GM21447 (cell line): ENCODE measurements at regions not wholly inside any gene's neighbourhood (a gene's known extent, or its start where the extent isn't known, plus 50 kb on each side); places are given as distances from the start of the nearest gene placed in this dataset.

ENCODE experiments used
- ATAC-seq: cut with Tn5 transposase; IDR thresholded peaks from one replicate; pipeline ENCODE4 v1.9.1; 2021; ENCODE audit not compliant: unreplicated experiment

DNA sequence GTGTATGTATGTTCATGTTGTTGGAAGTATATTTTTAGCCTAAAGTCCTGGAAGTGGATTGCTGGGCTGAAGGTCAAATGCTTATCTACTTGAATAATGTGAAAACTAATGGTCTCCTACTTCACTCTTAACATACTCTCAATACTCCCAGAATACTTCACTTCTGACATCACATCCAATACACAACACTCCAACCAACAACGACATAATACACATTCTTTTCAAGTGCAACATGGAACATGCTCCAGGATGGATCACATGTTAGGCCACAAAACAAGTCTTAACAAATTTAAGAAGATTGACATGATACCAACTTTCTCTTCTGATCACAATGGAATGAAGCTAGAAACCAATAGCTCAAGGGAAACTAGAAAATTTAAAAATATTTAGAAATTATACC is 126.9 kb upstream of the ADCY1 start:
- ATAC-seq = no peak

DNA sequence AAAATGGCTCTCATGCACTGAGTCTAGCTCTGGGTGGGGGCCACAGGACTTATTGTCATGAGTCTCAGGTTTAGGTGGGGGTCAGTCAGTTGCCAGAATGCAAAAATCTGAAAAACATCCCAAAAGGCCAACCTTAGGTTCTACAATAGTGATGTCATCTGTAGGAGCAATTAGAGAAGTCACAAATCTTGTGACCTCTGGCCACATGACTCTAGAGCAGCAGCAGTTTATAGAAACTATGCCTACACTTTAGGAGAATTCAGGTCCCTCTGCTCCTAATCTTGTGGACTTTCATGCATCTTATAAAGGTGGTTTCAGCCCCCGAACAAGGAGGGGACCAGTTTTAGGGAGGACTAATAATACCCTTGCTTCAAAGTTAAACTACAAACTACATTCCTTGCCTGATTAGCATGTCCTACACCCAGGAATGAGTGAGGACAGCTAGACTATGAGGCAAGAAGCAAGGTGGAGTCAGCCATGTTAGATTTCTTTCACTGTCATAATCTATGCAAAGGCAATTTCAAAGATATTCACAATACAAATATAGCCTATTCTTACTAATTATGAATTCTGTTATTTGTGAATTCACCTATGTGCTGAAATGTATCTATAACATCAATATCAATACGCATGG is 123.5 kb upstream of the ADCY1 start:
- no peak for ATAC-seq

DNA sequence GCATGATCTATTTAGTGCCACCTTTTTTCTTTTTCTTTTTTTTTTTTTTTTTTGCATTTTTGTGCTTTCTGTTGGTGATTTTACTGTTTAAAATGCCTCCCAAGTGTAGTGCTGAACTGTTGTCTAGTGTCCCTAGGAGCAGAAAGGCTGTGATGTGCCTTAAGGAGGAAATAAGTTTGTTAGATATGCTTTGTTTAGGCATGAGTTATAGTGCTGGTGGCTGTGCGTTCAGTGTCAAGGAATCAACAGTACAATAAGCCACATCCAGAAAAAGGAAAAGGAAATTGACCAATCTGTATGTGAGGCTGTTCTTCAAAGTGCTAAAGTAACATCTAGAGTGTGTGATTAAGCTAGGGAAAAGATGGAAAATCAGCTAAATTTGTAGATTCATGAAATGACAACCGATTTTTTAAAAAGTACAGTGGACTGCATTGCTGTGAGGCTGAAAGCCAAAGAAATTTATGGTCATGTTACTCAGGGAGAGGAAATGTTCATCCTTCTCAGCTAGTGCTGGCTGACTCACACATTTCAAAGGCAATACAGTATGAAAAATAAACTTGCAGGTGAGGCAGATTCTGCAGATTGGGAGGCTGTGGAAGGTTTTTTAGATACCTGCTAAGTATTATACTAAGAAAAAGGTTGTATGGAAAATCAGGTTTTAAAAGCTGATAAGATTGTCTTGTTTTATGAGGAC is 122.7 kb upstream of the ADCY1 start:
- ATAC-seq = no peak

DNA sequence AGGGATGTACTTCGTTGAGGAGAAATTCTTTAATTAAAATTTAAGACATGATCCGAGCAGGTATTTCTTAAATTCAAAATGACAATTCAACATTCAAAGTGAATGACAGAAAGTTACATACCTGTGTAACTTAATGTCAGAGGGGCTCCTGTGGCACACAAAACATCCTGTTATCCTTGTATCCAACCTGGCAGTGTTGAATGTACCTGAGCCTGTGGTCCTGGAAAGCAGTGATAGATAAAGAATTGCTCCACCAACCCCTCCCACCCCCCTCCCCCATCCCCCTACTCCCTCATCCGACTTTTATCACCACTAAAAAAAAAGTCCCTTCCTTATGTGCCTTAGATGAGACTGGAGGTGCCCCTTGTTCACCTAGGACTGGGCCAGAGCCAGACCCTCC is 119.4 kb upstream of the ADCY1 start:
- no peak for ATAC-seq

DNA sequence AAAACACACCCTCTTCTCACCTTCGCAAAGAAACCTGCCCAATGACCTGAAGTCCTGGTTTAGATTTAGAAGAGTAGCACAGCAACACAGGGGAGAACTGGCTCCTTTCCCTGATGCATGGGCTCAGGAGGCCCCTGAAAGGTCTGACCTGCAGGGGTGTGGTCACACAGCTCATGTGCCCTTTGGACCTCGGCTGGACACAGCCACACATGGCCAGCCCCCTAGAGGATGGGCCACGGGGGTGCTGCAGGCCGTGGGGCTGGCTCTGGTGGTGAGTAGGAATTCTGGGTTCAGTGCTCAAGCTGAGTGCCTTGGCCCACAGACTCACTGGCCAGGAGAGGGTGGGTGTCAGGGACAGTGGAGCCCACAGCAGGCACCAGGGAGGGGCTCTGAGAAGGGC is 118.5 kb upstream of the ADCY1 start:
- ATAC-seq = no peak

DNA sequence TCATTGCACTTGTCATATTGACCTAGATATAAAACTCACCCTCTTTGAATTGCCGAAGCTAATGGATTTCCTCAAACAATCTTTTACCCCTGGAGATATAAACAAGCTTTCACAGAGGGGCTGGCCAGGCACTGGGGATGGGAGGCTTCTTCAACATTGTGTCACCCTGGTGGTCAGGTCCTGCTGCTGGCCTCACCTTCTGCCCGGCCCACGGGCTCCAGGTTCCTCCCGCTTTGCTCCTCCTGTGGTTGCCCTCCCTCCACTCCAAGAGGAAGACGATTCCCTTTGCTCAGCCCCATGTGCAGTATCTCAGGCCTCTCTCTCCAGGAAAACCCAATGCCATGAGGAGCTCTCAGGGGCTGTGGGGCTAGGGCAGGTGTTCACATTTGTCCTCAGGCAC is 118.1 kb upstream of the ADCY1 start:
- ATAC-seq = no peak

DNA sequence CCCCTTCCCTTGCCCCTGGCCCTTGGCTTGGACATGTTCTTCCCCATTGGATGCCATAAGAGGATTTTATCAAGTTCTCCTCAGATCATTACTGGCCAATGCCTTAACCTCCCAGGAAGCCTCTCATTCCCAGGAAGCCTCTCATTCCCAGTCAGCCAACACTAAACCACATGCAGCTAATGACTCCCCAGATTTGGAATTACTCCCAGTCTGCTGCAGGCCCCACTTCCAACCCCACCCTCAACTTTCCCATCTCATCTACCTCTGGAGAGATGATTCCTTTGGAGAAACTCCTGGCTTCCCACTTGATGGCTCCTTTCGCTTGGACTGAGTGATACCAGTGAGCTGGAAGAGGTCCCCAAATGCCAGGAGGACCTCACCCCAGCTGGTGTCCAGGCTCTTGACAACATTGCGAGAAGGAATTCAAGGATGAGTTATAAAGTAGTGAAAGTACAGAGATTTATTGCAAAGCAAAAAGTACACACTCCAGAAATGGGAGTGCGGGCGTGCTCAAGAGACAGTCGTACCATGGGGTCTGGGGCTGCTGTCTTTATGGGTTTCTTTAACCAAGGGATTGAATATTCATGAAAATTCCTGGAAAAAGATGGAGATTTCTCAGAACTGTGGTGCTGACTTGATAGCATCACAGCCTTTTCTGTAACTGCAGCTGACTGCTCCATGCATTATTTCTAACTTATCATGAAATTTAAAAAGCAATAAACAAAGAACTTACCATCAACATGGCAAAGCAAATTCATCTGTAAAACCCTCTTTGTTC is 117.2 kb upstream of the ADCY1 start:
- no peak for ATAC-seq

DNA sequence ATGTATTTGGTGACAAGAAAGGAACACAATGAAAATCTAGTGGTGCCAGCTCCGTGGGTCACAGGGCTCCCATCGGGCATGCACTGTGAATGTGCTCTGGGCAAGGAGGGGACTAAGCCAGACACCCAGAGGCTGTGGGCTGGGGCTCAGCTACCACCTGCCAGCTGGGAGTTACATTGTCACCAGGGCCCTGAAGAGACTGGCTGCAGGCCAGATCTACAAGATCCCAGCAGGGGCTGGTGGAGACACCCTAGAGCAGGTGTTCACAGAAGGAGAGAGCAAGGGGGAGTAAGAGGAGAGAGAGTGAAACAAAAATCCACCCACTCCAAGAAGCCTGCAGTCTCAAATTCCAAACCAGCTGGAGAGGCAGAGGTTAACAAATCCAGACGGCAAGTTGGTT is 116.6 kb upstream of the ADCY1 start:
- ATAC-seq = no peak

DNA sequence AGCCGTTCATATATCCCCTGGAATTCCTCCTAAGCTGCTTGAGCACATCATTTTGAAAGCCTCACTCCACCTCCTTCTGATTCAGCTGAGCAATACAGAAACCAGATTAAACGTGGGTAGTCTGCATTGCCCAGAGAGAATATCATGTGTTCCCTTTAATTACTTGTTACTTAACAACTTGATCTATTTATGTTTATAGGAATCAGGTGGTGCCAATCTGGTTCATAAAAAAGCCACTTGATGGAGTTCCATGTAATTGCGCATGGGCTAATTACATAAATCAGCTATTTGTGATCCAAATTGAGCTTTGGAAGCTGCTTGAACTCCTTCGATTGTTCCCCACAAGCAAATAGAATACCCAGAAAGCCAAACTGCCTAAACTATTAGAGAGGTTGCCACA is 114.7 kb upstream of the ADCY1 start:
- ATAC-seq = no peak

DNA sequence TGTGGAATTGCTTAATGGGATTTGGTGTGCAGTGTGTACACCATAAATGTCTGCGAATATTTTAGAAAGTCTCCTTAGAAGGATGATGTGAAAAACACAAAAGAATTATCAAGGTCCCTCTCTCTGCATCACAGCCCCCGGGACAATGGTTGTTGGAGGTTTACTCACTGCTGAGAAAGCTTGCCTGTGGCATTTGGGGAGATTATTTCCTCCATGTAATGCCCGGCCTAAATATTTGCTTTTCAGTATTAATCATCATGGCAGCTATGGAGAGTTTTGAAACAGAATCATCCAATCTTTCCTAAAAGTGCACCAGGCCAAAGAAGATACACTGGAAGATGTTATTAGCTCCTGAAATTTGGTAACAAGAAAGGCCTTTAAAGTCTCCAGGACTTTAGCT is 113.8 kb upstream of the ADCY1 start:
- ATAC-seq = no peak

DNA sequence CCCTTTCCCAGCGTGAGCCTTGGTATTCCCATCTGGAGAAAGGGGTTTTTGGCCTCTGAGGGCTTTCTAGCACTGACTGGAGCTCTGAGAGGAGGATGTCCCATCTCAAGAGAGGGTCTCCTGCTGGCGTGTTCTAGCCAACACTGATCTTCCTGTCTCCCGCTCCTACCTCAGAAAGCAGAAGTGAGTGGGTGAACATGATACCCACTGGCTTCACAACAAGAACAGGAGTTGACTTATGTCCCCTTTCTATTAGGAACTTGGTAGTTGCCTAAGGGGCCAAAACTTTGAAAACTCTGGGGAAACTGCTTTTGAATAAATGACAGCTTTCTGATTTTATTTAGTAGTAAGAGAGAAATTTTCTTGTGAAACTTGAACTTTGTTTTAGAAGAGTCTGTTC is 113.1 kb upstream of the ADCY1 start:
- no peak for ATAC-seq

DNA sequence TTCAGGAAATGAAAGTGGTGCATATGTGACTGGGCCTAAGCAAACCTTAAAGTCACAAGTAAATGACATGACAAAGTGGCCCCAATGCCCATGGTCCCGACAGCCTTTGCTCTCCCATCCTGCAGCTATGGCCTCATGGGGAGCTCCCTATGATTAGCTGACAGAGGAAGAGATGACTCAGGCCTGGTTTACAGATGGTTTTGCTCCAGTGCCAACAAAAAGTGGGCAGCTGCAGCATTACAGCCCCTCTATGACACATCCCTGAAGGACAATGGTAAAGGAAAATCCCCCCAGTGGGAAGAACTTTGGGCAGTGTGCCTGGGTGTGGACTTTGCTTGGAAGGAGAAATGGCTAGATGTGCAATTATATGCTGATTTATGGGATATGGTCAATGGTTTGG is 105.1 kb upstream of the ADCY1 start:
- ATAC-seq = no peak

DNA sequence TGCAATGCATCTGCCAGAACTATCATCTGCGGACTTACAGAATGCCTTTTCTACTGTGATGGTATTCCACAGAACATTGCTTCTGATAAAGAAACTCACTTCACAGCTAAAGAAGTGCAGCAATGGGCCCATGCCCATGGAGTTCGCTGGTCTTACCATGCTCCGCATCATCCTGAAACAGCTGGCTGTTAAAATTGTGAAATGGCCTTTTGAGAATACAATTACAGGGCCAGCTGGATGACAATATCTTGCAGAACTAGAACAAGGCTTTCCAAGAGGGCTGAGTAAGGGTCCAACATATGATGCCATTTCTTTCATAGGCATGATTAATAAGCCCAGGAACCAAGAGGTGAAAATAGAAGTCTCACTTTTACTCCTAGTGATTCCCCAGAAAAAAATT is 104.1 kb upstream of the ADCY1 start:
- no peak for ATAC-seq

DNA sequence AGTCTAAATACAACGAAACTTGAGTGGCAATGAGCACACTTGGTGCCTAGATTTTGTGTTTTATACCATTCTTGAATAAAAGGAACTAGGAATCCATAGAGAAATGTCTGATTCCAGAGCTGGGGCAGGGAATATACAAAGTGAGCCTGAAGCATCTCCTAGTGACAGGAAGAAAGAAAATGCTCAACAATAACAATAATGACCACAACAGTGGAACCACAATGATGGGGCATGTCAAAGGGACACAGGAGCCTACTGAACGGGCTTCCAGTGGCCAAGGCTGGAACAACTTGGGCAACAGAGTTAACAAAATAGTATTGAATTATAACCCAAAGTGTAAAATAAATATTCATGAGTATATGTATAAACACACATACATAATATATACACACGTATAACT is 94.4 kb upstream of the ADCY1 start:
- no peak for ATAC-seq

DNA sequence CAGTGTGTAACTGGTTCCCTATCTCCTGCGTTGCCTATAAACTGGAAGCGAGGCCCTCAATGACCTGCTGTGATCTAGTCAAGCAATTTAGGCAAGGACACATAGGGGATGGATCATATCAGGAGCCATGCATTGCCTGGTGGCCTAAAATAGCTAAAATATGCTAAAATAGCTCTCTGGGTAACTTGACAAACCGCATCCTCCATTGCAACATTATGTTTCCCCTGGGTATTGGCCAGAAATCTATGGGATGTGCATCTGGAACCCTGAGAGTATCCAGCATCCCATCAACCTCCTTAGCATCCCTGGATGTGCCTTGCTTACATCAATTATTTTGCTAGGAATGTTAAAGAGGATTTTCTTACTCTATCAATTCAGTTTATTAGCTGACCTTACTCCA is 91.7 kb upstream of the ADCY1 start:
- no peak for ATAC-seq

DNA sequence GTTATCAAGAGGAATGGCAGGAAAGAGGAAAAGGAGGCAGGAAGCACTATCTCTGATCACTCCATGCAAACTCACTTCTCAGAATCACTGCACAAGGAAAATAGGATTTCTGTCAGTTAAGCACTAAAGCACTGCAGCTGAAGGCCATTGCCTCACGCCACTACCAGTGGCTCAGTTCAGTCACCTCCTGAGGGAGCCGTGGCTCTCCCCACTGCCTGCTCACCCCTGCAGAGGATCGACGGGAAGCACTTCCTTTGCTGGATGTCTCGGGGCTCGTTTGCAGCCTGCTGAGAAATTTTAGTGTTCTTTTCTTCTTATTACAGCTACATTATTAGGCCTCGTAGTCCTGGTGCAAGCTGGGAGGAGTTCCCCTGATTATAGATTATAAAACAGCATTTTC is 90.1 kb upstream of the ADCY1 start:
- no peak for ATAC-seq

DNA sequence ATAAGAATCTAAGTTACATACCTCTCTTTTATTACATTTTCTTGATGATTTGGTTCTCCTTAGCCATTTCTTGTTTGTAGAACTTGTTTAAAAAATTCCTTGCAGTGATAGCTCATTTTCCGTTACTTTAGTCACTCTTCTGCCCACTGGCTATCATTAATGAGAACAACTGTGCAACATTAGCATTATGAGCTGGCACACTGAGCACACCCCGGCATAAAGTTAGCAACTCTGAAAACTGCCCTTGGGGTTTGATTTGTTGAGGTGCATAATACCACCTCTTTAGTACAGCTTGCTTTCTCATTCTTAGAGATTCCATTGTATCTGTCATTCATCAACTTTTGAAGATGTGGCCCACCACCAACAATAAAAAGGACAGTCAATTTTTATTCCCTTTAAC is 87.6 kb upstream of the ADCY1 start:
- no peak for ATAC-seq

DNA sequence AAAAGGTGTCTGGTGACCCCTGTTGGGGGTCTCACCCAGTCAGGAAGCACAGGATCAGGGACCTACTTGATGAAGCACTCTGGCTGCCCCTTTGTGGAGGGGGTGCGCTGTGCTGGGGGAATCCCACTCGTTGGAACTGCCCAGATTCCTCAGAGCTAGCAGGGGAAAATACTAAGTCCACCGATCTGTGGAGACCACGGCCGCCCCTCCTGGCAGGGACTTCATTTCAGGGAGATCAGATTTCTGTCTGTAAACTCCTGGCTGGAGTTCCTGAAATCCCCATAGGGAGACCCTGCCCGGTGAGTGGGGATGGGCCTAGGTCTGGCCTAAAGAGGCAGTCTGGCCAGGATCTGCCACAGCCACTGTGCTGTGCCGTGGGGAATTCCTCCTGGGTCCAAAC is 79.3 kb upstream of the ADCY1 start:
- ATAC-seq = no peak

DNA sequence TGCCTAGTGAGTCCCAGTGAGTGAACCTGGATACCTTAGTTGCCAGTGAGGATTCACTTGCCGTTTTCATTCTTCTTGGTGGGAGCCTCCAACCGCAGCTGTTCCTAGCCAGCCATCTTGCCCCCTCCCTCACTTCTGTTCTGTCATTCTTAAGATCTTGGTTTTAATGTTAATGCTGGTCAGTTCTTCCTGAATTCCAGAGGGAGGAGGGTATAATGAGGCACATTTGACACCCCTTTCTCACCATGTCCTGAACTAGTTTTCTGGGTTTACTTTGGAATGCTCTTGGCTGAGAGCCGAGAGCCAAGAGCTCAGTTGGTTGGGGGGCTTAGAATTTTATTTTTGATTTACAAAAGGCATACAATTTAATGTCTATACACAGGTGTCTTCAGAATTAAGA is 78.5 kb upstream of the ADCY1 start:
- no peak for ATAC-seq

DNA sequence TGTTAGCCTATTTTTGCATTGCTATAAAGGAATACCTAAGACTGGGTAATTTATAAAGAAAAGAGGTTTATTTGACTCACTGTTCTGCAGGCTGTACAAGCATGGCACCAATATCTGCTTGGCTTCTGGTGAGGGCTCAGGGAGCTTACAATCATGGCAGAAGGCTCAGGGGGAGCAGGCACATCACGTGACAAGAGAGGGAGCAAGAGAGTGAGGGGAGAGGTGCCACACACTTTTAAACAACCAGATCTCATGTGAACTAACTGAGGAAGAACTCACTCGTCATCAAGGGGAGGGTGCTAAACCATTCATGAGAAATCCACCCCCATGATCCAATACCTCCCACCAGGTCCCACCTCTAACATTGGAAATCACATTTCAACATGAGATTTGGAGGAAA is 73.9 kb upstream of the ADCY1 start:
- no peak for ATAC-seq

DNA sequence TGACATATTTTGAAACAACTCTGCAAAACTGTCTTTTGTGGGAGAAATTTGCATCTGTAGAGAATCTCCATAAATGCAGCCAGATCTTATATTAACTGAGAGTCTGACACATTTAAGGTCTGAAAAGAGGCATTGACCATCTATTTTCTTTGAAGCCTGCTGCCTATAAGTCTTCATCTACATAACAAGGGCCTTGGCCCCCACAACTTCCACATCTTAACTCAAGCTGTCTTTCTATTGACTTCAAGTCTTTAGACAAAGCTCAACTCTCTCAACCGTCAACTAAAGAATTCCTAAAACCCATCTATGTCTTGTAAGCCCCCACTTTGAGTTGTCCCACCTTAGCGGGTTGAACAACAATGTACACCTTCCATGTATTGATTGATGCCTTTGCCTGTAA is 72.4 kb upstream of the ADCY1 start:
- no peak for ATAC-seq

DNA sequence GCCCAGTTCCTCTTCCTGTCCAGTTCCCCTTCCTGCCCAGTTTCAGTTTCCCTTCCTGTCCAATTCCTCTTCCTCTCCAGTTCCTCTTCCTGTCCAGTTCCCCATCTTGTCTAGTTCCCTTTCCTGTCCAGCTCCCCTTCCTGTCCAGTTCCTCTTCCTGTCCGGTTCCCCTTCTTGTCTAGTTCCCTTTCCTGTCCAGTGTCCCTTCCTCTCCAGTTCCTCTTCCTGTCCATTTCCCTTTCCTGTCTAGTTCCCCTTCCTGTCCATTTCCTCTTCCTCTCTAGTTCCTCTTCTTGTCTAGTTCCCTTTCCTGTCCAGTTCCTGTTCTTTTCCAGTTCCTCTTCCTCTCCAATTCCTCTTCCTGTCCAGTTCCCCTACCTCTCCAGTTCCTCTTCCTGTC is 68.1 kb upstream of the ADCY1 start:
- no peak for ATAC-seq
